HL-60 (cell line): ENCODE measurements at regions not wholly inside any gene's neighbourhood (a gene's known extent, or its start where the extent isn't known, plus 50 kb on each side); places are given as distances from the start of the nearest gene placed in this dataset.

Source experiments
- DNase-seq, 2 experiments: peaks; one replicate each; pipeline ENCODE4 v3.0.0-alpha.2; 2010 to 2020; ENCODE audit warnings: low read depth in 1 of 2, low spot score in 1 of 2
- H3K27ac ChIP-seq: fragments of 250-450 bp; sonication (Bioruptor Pico); replicated peaks from 2 replicates; pipeline ENCODE4 v1.5.1; 2020; ENCODE audit warnings: mild to moderate bottlenecking, moderate library complexity
- H3K27me3 ChIP-seq: fragments of 250-450 bp; sonication (Bioruptor Pico); 2 replicates; pipeline ENCODE4 v1.5.1; 2021; ENCODE audit warnings: mild to moderate bottlenecking, moderate library complexity; ENCODE audit not compliant: insufficient read depth, poor library complexity, severe bottlenecking
- H3K4me3 ChIP-seq: replicated peaks from 2 replicates; pipeline ENCODE4 v1.5.1; 2011; ENCODE audit warnings: mild to moderate bottlenecking, control low read depth, low read length; ENCODE audit not compliant: insufficient read depth
- CTCF ChIP-seq: IDR thresholded peaks from one replicate; pipeline ENCODE4 v1.5.1; 2011; ENCODE audit warnings: low read length, control low read depth, inconsistent platforms; ENCODE audit not compliant: insufficient read depth
- GABPA ChIP-seq: IDR thresholded peaks from 2 replicates; pipeline ENCODE4 v1.6.1; 2012; ENCODE audit warnings: low read depth
- POLR2AphosphoS5 ChIP-seq: IDR thresholded peaks from 2 replicates; pipeline ENCODE4 v1.6.1; 2012; ENCODE audit warnings: low read depth
- REST ChIP-seq: IDR thresholded peaks from 2 replicates; pipeline ENCODE4 v1.6.1; 2012; ENCODE audit warnings: low read depth; ENCODE audit not compliant: insufficient replicate concordance
- SPI1 ChIP-seq: IDR thresholded peaks from 2 replicates; pipeline ENCODE4 v1.6.1; 2012; ENCODE audit warnings: low read depth, mild to moderate bottlenecking, borderline replicate concordance

GRCh38 chr2:12495247-12495868, 221.4 kb upstream of the TRIB2 start:
- no peak for TF ChIP-seq GABPA
- TF ChIP-seq SPI1 = no peak
- Histone ChIP-seq H3K27ac (no peak overlapping the region), H3K27me3 (no peaks in the 10 kb centered on the region), H3K4me3 (no peak overlapping the region)
- DNase-seq = no peak

GRCh38 chr2:12498286-12498685, 218.4 kb upstream of the TRIB2 start:
- H3K27ac ChIP-seq = no peak overlapping the region
- no peak for DNase-seq
- H3K27me3 ChIP-seq = no peaks in the 10 kb centered on the region
- TF ChIP-seq SPI1 (no peak), POLR2AphosphoS5 (no peak)
- H3K4me3 ChIP-seq = no peak overlapping the region

- no peak for TF ChIP-seq GABPA
- no peak for TF ChIP-seq CTCF
- TF ChIP-seq POLR2AphosphoS5 = no peak
- no peak for TF ChIP-seq SPI1
- TF ChIP-seq REST = no peak
- DNase-seq = no peak
- Histone ChIP-seq H3K4me3 (no peak overlapping the region), H3K27ac (no peak overlapping the region), H3K27me3 (no peaks in the 10 kb centered on the region)
Observed at GRCh38 chr2:12498704-12499103, 218.0 kb upstream of the TRIB2 start.

GRCh38 chr2:12500899-12501298, 215.8 kb upstream of the TRIB2 start:
- H3K4me3 ChIP-seq = no peak overlapping the region
- no peak for DNase-seq
- no peak overlapping the region for H3K27ac ChIP-seq
- H3K27me3 ChIP-seq = no peaks in the 10 kb centered on the region
- TF ChIP-seq REST (no peak), SPI1 (no peak), GABPA (no peak), CTCF (no peak), POLR2AphosphoS5 (no peak)

- DNase-seq = no peak
- H3K4me3 ChIP-seq = no peak overlapping the region
- H3K27me3 ChIP-seq = no peaks in the 10 kb centered on the region
- no peak for TF ChIP-seq CTCF
- no peak for TF ChIP-seq SPI1
- no peak overlapping the region for H3K27ac ChIP-seq
Observed at GRCh38 chr2:12501469-12502158, 215.1 kb upstream of the TRIB2 start.
